Stimulated activated naive CD4-positive, alpha-beta T cell treated with Interleukin-2 at 50 U/mL for 16 hours (primary cell): ENCODE measurements at regions not wholly inside any gene's neighbourhood (a gene's known extent, or its start where the extent isn't known, plus 50 kb on each side); places are given as distances from the start of the nearest gene placed in this dataset.

Source experiments
- DNase-seq: peaks from one replicate; lab custom pipeline; 2025; lab: John Stamatoyannopoulos, UW

GRCh38 chr5:155068616-155069100 lies 55.1 kb downstream of the KIF4B start:
- DNase-seq: no peak

DNA sequence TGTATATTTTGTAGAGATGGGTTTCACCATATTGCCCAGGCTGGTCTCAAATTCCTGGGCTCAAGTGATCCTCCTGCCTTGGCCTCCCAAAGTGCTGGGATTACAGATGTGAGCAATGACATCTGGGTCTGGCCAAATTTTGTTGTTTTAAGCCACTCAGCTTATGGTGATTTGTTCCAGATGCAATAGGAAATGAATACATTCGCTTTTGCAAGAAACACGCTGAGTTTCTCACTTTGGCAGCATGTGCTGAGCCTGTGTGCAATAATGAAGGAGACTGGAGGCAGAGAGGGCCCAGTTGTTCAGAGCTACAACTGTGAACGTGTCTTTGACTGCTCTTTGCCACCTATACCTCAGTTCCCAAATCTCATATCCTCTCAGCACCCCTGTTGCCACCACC lies 56.4 kb downstream of the KIF4B start:
- DNase-seq: no peak

- no peak for DNase-seq
Measured at GRCh38 chr5:155070781-155071180, 57.2 kb downstream of the KIF4B start.

- no peak for DNase-seq
Measured at GRCh38 chr5:155076379-155076778, 62.8 kb downstream of the KIF4B start.

- no peak for DNase-seq
Measured at GRCh38 chr5:155079698-155080097, 66.1 kb downstream of the KIF4B start.

- DNase-seq: no peak
Measured at GRCh38 chr5:155080721-155081120, 67.2 kb downstream of the KIF4B start.

DNA sequence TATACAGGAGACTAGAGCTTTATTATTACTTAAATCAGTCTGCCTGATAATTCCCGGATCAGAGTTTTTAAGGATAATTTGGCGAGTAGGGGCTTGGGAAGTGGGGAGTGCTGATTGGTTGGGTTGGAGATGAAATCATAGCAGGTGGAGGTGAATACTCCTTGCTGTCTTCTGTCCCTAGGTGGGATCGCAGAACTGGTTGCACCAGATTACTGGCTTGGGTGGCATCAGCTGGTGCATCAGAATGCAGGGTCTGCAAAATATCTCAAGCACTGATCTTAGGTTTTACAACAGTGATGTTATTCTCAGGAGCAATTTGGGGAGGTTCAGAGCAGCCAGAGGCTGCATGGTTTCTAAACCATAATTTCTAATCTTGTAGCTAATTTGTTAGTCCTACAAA lies 68.1 kb downstream of the KIF4B start:
- DNase-seq: no peak

DNA sequence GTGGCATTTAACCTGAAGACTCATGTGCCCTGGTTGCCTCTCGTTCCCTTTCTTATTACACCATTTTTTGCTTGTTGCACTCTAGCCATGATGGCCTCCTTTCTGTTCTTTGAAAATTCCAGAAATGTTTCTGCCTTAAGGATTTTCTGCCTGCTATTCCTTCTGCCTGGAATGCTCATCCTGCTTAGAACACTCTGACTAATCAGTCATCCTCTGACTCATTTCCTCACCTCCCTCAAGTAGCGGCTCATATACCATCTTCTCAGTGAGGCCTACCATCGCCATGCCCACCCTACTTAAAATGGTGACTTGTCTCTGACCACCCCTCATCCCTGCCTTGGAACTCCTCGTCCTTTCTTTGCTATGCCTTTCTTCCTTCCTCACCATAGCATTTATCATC lies 68.8 kb downstream of the KIF4B start:
- DNase-seq: no peak

GRCh38 chr5:155085282-155085989 lies 71.9 kb downstream of the KIF4B start:
- no peak for DNase-seq

DNA sequence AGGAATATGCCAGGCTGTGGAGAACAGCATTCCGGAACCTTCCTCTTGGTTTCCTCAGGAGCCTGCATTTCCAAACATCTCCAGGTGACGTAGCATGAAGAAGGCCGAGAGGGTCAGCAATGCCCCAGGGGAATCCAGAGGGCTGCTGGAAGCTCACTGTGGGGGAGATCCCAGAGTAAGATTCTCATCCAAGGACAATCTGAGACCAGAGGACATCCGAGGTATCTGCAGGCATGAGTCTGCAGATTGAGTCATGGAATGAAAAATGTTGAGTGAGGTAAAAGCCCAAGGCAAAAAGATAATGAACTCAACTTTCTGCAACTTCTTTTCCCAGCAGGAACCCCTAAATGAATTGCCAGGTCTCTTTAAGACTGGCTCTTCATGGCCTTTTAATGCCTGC lies 73.5 kb downstream of the KIF4B start:
- DNase-seq: no peak

DNA sequence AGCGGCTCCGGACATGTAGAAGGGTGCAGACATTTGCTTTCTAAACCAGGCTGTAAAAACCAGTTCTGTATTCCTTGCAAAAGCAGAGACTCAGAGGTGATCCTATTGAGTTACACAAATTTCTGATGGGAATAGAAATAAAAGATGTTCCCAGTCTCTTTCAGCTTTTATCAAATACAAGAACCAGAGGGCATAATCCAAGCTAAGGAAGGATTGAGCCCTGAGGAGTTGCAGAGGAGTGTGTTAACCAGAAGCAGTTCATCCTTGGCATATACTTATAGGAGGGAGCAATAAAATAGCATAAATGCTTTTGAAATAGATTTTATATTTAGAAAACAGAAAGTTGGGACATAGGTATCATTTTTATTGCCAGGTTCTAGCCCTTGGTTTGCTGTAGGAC lies 75.3 kb downstream of the KIF4B start:
- no peak for DNase-seq

GRCh38 chr5:155089643-155090042 lies 76.1 kb downstream of the KIF4B start:
- no peak for DNase-seq

GRCh38 chr5:155091063-155091648 lies 77.6 kb downstream of the KIF4B start:
- DNase-seq: no peak

DNA sequence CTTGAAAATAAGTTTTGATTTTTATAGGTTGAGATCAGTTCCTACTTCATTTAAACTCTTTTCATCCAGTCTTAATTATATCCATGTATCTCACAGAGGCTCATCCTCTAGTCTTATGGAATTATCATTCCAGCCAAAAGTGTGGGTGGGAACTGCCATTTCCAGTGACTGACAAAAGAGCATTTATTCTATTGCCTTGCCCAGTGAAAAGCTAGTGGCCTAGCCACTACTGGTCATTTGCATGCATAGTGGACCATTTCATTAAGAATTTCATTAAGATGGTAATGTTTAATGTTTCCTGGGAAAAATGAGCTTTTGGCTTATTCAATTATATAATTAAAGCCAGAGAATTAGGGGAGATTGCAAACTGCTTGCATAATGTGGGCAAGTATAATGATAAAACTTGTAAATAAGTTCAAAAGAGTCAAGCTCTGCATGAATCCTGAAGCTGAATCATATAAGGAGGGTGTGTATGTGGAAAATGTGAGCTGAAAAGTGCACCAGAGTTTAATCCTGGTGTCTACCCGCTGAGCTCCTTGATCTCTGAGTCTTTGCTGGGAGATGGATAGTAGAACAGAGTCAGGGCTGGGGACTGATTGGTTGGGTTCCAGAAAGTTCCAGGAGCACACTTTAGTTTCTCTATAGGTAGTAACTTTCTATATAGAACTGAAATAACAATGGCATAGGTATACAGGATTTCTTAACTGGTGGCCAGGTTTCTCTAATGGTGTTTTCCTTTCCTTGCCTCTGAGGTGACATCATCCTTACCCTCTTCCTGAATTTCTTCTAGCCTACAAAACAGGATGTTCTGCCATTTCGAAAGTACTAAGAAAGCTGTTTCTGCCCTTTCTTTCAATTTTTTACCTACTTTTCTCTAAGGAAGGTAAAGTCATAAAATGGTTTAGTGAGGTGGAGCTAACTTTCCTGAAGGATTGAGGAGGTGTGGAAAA lies 78.5 kb downstream of the KIF4B start:
- no peak for DNase-seq

- no peak for DNase-seq
Measured at GRCh38 chr5:155094455-155094854, 80.9 kb downstream of the KIF4B start.

DNA sequence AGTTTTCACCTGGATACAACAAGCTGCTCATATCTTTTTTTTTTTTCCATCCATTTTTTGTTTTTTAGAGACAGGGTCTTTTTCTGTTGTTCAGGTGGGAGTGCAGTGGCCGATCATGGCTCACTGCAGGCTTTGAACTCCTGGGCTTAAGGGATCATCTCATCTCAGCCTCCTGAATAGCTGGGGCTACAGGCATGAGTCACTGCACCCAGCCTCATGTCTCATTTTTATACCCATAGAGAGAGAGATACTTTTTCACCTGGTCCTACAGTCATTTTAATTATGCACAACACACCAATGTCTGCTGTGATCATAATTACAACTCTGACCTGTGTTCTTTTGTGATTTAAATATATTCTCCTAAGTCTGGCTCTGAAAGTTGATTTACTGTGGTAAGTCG lies 84.4 kb downstream of the KIF4B start:
- no peak for DNase-seq

GRCh38 chr5:155098433-155098832 lies 84.9 kb downstream of the KIF4B start:
- no peak for DNase-seq

- no peak for DNase-seq
Measured at GRCh38 chr5:155101697-155102096, 88.1 kb downstream of the KIF4B start.

DNA sequence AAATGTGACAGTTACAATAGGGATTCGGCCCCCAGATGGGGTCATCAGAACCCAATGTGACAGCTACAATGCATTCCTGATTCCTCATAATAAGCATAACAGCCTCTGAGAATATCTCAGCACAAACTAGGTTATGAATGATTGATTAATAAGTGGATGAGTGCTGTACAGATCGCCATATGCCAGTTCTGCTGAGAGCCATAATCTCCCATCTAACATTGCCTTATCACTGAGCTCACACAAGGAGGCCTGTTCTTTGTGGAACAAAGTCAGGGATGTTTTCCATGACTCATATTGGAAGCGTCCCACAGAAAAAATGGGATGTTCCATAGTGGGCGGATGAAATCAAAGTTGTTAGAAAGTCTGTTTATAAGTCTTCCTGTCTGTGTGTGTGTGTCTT lies 89.6 kb downstream of the KIF4B start:
- no peak for DNase-seq

DNA sequence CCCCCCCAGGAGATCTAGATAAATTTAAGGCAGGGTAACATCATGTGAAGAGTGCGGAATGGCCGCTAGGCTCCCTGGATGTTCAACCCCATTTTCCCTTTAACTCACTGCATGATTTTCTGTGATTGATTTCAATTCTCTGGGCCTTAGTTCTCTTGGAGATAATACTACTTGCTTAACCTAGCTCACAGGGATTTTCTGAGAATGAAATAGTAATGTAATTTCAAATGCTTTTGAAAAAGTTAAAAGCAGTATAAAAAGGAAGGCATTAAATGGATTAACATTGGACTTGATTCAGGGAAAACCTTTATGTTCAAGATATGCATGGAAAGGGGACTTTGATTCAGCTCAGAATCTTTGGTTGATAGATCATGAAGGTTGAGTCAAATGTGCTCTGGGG lies 90.9 kb downstream of the KIF4B start:
- DNase-seq: no peak

DNA sequence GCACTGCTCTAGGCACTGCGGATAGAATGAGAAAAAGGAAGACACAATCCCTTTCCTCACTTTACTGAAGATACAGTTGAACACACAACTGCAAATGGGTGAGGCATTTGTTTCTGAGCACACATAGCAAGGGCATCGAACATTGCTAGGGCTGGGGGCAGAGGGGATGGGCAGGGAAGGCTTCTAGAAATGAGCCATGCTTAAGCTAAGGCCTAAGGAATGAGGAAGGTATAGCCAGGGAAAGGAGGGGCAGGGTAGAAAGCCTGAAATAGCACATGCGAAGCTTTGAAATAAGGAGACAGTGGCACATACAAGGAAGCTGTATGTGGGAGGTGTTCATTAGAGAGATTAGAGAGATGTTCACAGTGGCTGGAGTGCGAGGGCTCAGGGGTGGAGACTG lies 92.7 kb downstream of the KIF4B start:
- no peak for DNase-seq

- no peak for DNase-seq
Measured at GRCh38 chr5:155113888-155114287, 100.3 kb downstream of the KIF4B start.

DNA sequence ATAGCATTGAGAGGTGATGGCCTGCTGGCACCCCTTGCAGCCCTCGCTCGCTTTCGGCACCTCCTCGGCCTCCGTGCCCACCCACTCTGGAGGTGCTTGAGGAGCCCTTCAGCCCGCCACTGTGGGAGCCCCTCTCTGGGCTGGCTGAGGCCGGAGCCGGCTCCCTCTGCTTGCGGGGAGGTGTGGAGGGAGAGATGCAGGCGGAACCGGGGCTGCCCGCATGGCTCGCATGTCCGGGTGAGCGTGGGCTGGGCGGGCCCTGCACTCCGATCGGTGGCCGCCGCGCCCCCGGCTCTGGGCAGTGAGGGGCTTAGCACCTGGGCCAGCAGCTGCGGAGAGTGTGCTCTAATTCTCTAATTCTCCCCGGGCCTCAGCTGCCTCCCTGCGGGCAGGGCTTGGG lies 101.1 kb downstream of the KIF4B start:
- DNase-seq: no peak
